Hepatocyte (in vitro differentiated cells): ENCODE measurements at regions not wholly inside any gene's neighbourhood (a gene's known extent, or its start where the extent isn't known, plus 50 kb on each side); places are given as distances from the start of the nearest gene placed in this dataset.

Experiments used
- EZH2 ChIP-seq: fragments of 200-600 bp; sonication (generic); IDR thresholded peaks from 2 replicates; pipeline ENCODE4 v1.6.1; 2016; ENCODE audit warnings: antibody characterized with exemption, mild to moderate bottlenecking, borderline replicate concordance
- EZH2phosphoT487 ChIP-seq: fragments of 200-600 bp; sonication (generic); IDR thresholded peaks from one replicate; pipeline ENCODE4 v1.6.1; 2018; ENCODE audit warnings: antibody characterized with exemption, mild to moderate bottlenecking, low read depth, moderate library complexity; ENCODE audit not compliant: unreplicated experiment, severe bottlenecking

GRCh38 chr7:12947465-12947864 is 260.0 kb downstream of the ARL4A start:
- TF ChIP-seq EZH2 (no peak), EZH2phosphoT487 (no peak)
